SJSA1 (cell line): ENCODE measurements at regions not wholly inside any gene's neighbourhood (a gene's known extent, or its start where the extent isn't known, plus 50 kb on each side); places are given as distances from the start of the nearest gene placed in this dataset.

ENCODE experiments used
- DNase-seq, 2 experiments: peaks; one replicate each; pipeline ENCODE4 v3.0.0-alpha.2; 2015 to 2020; ENCODE audit warnings: low spot score in 2 of 2, low read depth in 1 of 2
- H3K27ac ChIP-seq: fragments of 250-450 bp; sonication (Bioruptor Pico); 2 replicates; pipeline ENCODE4 v1.5.1; 2020; ENCODE audit warnings: mild to moderate bottlenecking, moderate library complexity
- H3K27me3 ChIP-seq: fragments of 250-450 bp; sonication (Bioruptor Pico); replicated peaks from 2 replicates; pipeline ENCODE4 v1.5.1; 2020; ENCODE audit warnings: mild to moderate bottlenecking, moderate library complexity
- H3K36me3 ChIP-seq: fragments of 250-450 bp; sonication (Bioruptor Pico); 2 replicates; pipeline ENCODE4 v1.5.1; 2020; ENCODE audit warnings: mild to moderate bottlenecking
- H3K4me1 ChIP-seq: fragments of 250-450 bp; sonication (Bioruptor Pico); replicated peaks from 2 replicates; pipeline ENCODE4 v1.6.1; 2021; ENCODE audit warnings: mild to moderate bottlenecking
- H3K4me3 ChIP-seq: fragments of 250-450 bp; sonication (Bioruptor Pico); 2 replicates; pipeline ENCODE4 v1.5.1; 2020; ENCODE audit warnings: mild to moderate bottlenecking
- H3K9me3 ChIP-seq: fragments of 250-450 bp; sonication (Bioruptor Pico); replicated peaks from 2 replicates; pipeline ENCODE4 v1.5.1; 2020; ENCODE audit warnings: mild to moderate bottlenecking

GRCh38 chr3:23644099-23644498, 161.7 kb upstream of the UBE2E1 start:
- Histone ChIP-seq H3K27me3 (no peaks in the 10 kb centered on the region), H3K4me1 (peaks cover 7% of the 10 kb centered on the region), H3K9me3 (no peaks in the 10 kb centered on the region), H3K36me3 (no peaks in the 10 kb centered on the region), H3K4me3 (no peak overlapping the region), H3K27ac (no peak overlapping the region)
- no peak for DNase-seq

DNA sequence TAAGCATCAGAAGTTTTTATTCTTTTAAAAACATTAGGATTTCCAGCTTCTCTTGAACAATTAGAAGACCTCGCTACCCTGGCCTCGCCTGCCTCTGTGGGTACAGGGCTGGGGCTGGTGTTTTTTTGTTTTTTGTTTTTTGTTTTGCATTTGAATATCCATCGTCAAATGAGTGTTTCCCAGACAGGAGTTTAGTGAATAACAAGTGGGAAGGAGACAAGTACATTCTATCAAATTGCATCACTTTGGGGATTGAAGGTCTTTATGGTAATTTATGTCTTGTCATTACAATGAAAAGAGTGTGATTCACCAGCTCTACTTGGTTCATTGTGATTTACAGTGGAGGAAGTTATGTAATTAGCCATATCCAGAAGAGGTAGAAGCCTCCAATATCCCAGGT, 161.1 kb upstream of the UBE2E1 start:
- peaks cover 13% of the 10 kb centered on the region for H3K4me1 ChIP-seq
- no peak overlapping the region for H3K27ac ChIP-seq
- no peaks in the 10 kb centered on the region for H3K9me3 ChIP-seq
- no peaks in the 10 kb centered on the region for H3K36me3 ChIP-seq
- no peak for DNase-seq
- no peaks in the 10 kb centered on the region for H3K27me3 ChIP-seq
- H3K4me3 ChIP-seq = no peak overlapping the region

GRCh38 chr3:23645533-23646183, 160.1 kb upstream of the UBE2E1 start:
- Histone ChIP-seq H3K4me1 (peaks cover 19% of the 10 kb centered on the region), H3K27me3 (no peaks in the 10 kb centered on the region), H3K27ac (no peak overlapping the region), H3K36me3 (no peaks in the 10 kb centered on the region), H3K9me3 (no peaks in the 10 kb centered on the region), H3K4me3 (no peak overlapping the region)
- DNase-seq = no peak

- Histone ChIP-seq H3K27me3 (no peaks in the 10 kb centered on the region), H3K9me3 (no peaks in the 10 kb centered on the region), H3K4me1 (peaks cover 25% of the 10 kb centered on the region), H3K27ac (no peak overlapping the region), H3K36me3 (no peaks in the 10 kb centered on the region), H3K4me3 (no peak overlapping the region)
- no peak for DNase-seq
Measured at GRCh38 chr3:23646184-23646920, 159.4 kb upstream of the UBE2E1 start.

DNA sequence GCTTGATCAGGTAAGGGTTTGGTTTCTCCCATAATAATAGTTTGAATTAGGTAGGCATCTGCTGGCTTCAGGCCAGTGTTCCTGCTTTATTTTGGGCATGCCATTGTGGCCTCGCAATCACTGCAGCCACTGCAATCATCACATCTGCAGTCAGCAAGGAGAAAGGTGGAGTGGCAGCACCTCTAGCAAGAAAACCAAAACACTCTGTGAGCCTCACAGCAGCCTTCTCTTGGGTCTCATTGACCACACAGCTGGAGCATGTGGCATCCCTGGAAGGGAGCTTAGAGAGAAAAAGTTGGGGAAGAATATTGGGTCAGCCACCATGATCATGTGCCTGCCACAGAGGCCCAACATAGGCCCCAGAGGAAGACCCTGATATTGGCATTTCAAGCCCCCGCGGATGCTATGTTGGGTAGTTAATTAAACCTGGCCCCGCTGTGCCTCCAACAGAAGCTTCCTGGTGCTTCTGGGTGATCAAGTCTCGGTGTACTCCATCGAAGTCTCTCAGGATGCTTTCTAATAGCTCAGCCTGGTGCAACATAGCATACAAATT, 158.0 kb upstream of the UBE2E1 start:
- DNase-seq = no peak
- H3K9me3 ChIP-seq = no peaks in the 10 kb centered on the region
- no peaks in the 10 kb centered on the region for H3K36me3 ChIP-seq
- H3K27ac ChIP-seq = no peak overlapping the region
- no peak overlapping the region for H3K4me3 ChIP-seq
- H3K4me1 ChIP-seq = peaks cover 25% of the 10 kb centered on the region
- no peaks in the 10 kb centered on the region for H3K27me3 ChIP-seq

DNA sequence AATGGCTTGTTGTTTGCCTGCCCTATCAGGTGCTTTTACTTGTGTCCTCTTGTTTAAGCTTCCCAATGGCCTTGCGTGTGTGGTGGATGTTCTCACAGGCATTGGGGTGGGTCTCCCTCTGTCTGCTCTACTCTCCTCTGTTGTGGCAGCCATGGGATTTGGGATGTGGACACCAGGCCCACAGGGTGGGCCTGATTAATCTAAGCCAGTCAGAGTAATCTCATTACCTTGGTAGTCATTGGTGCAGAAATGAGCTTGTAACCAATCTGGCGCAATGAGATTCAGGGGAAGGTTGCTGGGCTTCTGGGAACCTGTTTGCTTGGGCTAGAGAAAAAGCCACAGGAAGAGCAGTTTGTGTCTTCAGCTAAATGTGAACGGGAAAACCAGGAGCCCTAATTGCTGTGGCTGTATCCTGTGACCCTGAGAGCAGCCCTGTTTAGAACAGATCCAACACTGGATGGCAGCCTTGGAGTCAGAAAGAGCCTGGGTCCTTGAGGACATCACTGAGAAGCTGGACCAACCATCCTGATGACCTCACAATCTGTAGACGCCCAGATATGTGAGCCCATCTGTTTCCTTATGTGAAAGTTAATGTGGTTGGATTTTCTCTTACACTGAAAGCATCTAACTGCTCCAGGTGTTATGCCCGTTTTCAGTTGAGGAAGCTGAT, 157.3 kb upstream of the UBE2E1 start:
- no peak for DNase-seq
- Histone ChIP-seq H3K9me3 (no peaks in the 10 kb centered on the region), H3K4me3 (no peak overlapping the region), H3K27me3 (no peaks in the 10 kb centered on the region), H3K36me3 (no peaks in the 10 kb centered on the region), H3K4me1 (peaks cover 25% of the 10 kb centered on the region), H3K27ac (no peak overlapping the region)

- no peak overlapping the region for H3K4me3 ChIP-seq
- no peaks in the 10 kb centered on the region for H3K9me3 ChIP-seq
- no peak for DNase-seq
- H3K27me3 ChIP-seq = no peaks in the 10 kb centered on the region
- H3K36me3 ChIP-seq = no peaks in the 10 kb centered on the region
- no peak overlapping the region for H3K27ac ChIP-seq
- H3K4me1 ChIP-seq = peaks cover 25% of the 10 kb centered on the region
Measured at GRCh38 chr3:23648996-23649395, 156.8 kb upstream of the UBE2E1 start.

GRCh38 chr3:23649448-23649847, 156.3 kb upstream of the UBE2E1 start:
- Histone ChIP-seq H3K27me3 (no peaks in the 10 kb centered on the region), H3K27ac (peak overlapping the region; percentile 21), H3K9me3 (no peaks in the 10 kb centered on the region)

DNA sequence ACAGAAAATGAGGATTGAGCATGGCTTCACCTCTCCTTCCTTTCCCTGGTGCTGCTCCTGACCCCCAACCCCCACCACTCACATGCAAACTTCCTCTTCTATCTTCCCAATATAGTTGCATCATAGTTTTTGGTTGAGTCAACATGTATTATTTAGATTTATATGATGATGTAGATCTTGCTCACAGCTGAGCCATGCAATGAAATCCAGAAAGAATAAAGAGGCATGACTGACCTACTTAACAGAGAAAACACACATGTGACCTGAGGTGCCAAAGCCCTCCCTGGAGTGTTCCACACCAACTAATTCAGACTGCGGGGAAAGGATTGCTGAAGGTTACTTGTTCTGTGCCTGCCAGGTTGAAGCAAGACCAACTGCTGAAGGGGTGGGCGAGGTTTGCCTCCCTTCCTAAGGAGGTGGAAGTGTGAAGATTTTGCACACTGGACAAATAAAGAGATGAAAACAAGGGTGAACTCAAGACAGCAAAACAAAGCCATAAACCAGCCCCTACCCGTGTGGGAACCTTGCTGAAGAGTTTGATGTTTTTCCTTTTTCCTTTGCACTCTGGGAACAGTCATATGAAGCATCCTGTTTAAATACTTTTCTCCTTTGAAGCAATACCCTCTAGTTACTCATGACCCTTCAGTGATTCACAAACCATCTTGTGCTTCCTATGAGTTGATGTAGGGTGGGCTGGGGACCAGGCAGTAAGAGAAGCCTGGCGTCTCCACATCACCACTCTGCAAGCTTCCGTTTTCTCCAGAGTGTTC, 155.2 kb upstream of the UBE2E1 start:
- Histone ChIP-seq H3K4me3 (no peak overlapping the region), H3K36me3 (no peaks in the 10 kb centered on the region), H3K27me3 (no peaks in the 10 kb centered on the region), H3K9me3 (no peaks in the 10 kb centered on the region; the same call in 1 of the 2 replicates), H3K27ac (peak overlapping the region; percentile 86), H3K4me1 (peaks cover 25% of the 10 kb centered on the region)
- DNase-seq = peak; percentile 61 to 63

More at GRCh38 chr3:23649448-23649847, 156.3 kb upstream of the UBE2E1 start:
- Histone ChIP-seq H3K4me1 (peaks cover 25% of the 10 kb centered on the region), H3K4me3 (no peak overlapping the region), H3K36me3 (no peaks in the 10 kb centered on the region)
- no peak for DNase-seq

GRCh38 chr3:23653647-23654525, 151.9 kb upstream of the UBE2E1 start:
- Histone ChIP-seq H3K4me1 (peaks cover 25% of the 10 kb centered on the region), H3K36me3 (no peaks in the 10 kb centered on the region), H3K27me3 (no peaks in the 10 kb centered on the region), H3K27ac (no peak overlapping the region), H3K9me3 (peaks cover 4% of the 10 kb centered on the region; the same call in 1 of the 2 replicates), H3K4me3 (no peak overlapping the region)
- no peak for DNase-seq

GRCh38 chr3:23654571-23654970, 151.2 kb upstream of the UBE2E1 start:
- H3K9me3 ChIP-seq = peaks cover 4% of the 10 kb centered on the region; the same call in 1 of the 2 replicates
- no peak overlapping the region for H3K27ac ChIP-seq
- H3K27me3 ChIP-seq = no peaks in the 10 kb centered on the region
- H3K4me3 ChIP-seq = no peak overlapping the region
- H3K36me3 ChIP-seq = no peaks in the 10 kb centered on the region
- H3K4me1 ChIP-seq = peaks cover 18% of the 10 kb centered on the region
- no peak for DNase-seq

GRCh38 chr3:23655749-23656148, 150.0 kb upstream of the UBE2E1 start:
- peaks cover 4% of the 10 kb centered on the region; the same call in 1 of the 2 replicates for H3K9me3 ChIP-seq
- H3K4me1 ChIP-seq = peaks cover 6% of the 10 kb centered on the region
- H3K4me3 ChIP-seq = no peak overlapping the region

More at GRCh38 chr3:23655749-23656148, 150.0 kb upstream of the UBE2E1 start:
- Histone ChIP-seq H3K27ac (no peak overlapping the region), H3K36me3 (no peaks in the 10 kb centered on the region), H3K27me3 (no peaks in the 10 kb centered on the region)
- no peak for DNase-seq
